ENCODE measurements at regions not wholly inside any gene's neighbourhood (a gene's known extent, or its start where the extent isn't known, plus 50 kb on each side); places are given as distances from the start of the nearest gene placed in this dataset.

DNA sequence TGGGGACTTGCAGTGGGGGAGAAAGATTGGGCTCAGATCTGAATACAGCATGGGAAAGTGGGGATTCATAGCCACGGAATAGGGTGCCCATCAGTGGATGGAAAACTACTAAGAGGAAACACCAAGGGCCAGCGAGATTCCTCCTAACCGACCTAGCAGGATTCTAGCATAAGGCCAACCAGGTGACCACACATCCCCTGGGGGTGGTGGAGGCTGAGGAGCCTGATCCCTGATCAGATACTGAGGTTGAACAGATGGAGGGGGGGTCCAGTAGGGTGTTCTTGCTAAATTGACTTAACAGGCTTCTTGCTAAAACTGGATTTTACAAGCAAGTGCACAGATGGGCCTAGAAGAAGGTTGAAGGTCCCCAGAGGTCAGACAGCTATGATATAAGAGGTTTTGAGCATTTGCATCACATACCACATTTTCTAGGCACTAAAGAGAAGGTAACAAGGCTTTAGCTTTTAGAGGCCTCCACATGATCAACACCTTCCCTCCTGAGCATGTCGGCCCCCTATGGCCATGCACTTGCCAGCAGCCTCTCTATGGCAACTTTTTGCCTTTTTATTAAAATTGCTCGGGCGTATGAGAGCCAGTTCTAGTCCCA is 69.1 kb upstream of the PUDP start:
- DNase-seq = no peak

- no peak for DNase-seq
Measured at GRCh38 chrX:7215842-7216241, 67.9 kb upstream of the PUDP start.

DNA sequence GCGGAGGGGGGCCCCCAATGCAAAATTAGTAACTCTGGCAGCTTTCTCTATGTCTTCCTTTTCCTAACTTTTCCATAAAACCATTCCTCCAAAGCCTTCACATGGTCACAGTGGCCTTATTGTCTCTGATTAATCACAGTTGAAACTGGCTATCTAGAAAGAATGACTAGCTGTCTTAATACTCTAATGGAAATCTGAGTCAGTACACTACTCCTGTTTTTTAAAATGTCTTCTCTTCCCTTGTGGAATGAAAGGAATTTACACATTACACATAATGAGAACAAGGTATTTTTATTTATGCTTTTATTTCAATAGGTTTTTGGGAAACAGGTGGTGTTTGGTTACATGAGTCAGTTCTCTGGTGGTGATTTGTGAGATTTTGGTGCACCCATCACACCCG is 66.3 kb upstream of the PUDP start:
- DNase-seq = no peak

- DNase-seq = no peak
Measured at GRCh38 chrX:7205037-7205577, 57.2 kb upstream of the PUDP start.

- no peak for DNase-seq
Measured at GRCh38 chrX:7204619-7205018, 56.7 kb upstream of the PUDP start.

GRCh38 chrX:7202206-7202605 is 54.3 kb upstream of the PUDP start:
- DNase-seq = no peak

- no peak for DNase-seq
Measured at GRCh38 chrX:7201496-7201895, 53.5 kb upstream of the PUDP start.

- DNase-seq = no peak
Measured at GRCh38 chrX:7198499-7198898, 50.5 kb upstream of the PUDP start.
